Daoy (cell line): ENCODE measurements at regions not wholly inside any gene's neighbourhood (a gene's known extent, or its start where the extent isn't known, plus 50 kb on each side); places are given as distances from the start of the nearest gene placed in this dataset.
"Not testable (repeated sequence)": the region's sequence is repeated elsewhere in the genome, so short reads cannot be mapped to it uniquely, and the experiment has no call there.

Experiments used
- DNase-seq: peaks from one replicate; pipeline ENCODE4 v3.0.0-alpha.2; 2015; ENCODE audit warnings: low read depth

DNA sequence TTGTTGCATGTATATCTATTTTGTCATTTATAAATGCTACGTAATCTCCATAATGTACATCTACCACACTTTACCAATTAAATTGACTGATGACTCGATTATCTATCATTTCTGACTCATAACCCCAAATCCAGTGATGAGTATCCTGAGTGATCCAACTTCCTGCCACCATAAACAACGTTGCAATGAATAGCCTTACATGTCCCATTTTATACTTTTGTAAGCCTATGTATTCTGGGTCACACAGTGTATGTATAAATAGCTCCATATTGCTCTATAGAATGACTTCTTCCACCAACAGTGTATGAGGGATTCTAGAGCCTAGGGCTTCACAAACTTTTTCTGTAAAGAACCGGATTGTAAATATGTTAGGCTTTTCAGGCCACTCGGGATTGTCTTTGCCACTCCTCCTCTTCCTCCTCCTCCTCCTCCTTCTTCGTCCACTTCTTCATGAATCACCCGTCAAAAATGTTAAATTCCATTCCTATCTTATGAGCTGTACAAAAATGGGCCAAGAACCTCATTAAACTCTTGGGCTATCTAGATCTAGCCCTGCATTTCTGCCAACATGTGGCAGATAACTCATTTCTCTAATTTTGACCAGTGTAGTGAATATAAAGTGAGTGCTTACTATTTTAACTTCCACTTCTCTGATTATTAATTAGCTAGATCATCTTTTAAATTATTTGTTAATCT, 672.2 kb upstream of the AMOT start:
- DNase-seq, result peak; percentile 46

GRCh38 chrX:113510586-113510985, 670.0 kb upstream of the AMOT start:
- no peak for DNase-seq

- no peak for DNase-seq
These were observed 652.3 kb upstream of the AMOT start for GRCh38 chrX:113492895-113493294.

- DNase-seq, result no peak
These were observed 632.8 kb upstream of the AMOT start for GRCh38 chrX:113473418-113473817.

DNA sequence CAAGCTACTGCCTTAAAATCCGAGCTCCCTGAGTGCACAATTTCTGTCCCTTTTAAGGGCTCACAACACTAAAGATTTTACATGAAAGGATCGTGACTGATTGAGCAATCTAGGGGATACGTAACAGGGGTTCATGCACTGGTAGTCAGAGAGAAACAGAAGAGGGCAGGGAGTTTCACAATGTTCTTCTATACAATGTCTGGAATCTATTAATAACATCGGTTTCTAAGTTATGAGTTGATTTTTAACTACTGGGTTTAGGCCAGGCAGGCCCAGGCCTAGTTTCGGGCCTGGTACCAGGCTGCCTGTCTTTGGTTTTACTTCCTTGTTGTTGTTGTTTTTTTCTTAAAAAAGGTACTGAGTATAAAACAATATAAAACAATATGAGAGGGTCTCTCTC, 632.4 kb upstream of the AMOT start:
- DNase-seq, result not testable (repeated sequence)

- DNase-seq, result no peak
These were observed 629.5 kb upstream of the AMOT start for GRCh38 chrX:113470166-113470565.

DNA sequence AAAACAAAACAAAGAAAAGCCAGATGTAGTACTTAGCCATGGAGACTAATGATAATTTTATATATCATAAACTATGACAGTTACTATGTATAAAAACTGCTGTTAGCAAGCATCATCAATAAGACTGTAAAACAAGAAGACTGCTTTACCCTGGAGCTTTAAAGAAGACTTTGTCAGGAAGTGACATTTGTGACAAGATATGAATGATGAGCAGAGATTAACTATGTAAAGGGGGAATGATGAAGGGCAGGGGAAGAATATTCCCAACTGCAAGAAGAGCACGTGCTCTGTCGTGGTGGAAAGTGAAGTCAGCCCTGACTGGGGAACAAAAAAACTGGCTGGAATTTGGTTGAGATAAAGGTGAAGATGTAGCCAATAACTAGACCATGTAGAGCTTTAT, 617.1 kb upstream of the AMOT start:
- DNase-seq, result no peak

GRCh38 chrX:113455582-113455981, 615.0 kb upstream of the AMOT start:
- DNase-seq, result no peak

GRCh38 chrX:113429011-113429410, 588.4 kb upstream of the AMOT start:
- DNase-seq, result no peak

GRCh38 chrX:113422323-113422722, 581.7 kb upstream of the AMOT start:
- DNase-seq, result no peak

GRCh38 chrX:113421432-113421831, 580.8 kb upstream of the AMOT start:
- DNase-seq, result no peak

DNA sequence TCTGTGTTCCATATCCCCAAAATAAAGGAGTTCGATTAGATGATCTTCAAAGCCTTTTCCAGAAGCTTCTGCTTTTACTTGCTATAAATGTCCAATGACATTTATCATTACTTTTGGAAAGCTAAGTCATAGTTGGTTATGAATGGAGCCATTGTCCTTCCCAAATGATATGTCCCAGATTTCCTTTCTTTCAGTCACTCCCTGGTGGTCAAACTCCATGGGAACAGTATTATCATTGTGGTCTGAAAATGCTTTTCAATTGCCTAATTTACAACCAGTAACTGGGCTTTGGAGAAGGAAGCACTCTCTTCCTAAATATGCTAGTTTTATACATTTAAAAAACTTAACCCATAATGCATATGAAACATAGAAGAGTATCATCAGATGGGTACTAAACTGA, 571.5 kb upstream of the AMOT start:
- DNase-seq, result no peak

GRCh38 chrX:113408843-113409242, 568.2 kb upstream of the AMOT start:
- DNase-seq, result no peak

- DNase-seq, result no peak
These were observed 559.6 kb upstream of the AMOT start for GRCh38 chrX:113400193-113400704.

GRCh38 chrX:113399506-113400192, 559.0 kb upstream of the AMOT start:
- DNase-seq, result no peak

- DNase-seq, result no peak
These were observed 551.7 kb upstream of the AMOT start for GRCh38 chrX:113392355-113392754.

- DNase-seq, result no peak
These were observed 551.2 kb upstream of the AMOT start for GRCh38 chrX:113391875-113392274.

DNA sequence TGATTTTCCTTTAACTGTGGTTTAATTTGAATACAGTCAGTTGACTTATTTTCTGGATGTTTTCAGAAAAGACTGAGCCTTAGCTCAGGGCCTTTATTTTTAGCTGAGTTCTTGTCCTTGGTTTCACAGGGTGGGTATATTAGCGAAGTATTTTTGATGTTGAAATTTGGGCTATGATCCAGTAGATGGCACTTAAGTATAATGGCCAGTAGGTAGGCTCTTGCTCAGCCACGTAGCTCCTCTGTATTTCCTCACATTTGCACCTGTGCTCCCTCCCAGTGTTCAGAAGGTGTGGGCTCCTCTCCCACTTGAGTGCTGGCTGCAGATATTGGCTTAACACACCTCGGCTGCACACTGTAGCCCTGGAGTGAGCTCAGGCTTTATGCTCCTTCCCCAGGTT, 549.9 kb upstream of the AMOT start:
- no peak for DNase-seq

GRCh38 chrX:113389846-113390245, 549.2 kb upstream of the AMOT start:
- DNase-seq, result no peak

GRCh38 chrX:113384628-113385027, 544.0 kb upstream of the AMOT start:
- no peak for DNase-seq

GRCh38 chrX:113373421-113373820, 532.8 kb upstream of the AMOT start:
- not testable (repeated sequence) for DNase-seq

GRCh38 chrX:113370006-113370405, 529.4 kb upstream of the AMOT start:
- DNase-seq, result no peak

- no peak for DNase-seq
These were observed 528.4 kb upstream of the AMOT start for GRCh38 chrX:113369056-113369455.
